Endothelial cell of umbilical vein (primary cell): ENCODE measurements at regions not wholly inside any gene's neighbourhood (a gene's known extent, or its start where the extent isn't known, plus 50 kb on each side); places are given as distances from the start of the nearest gene placed in this dataset.

ENCODE experiments used
- BruUV-seq: library from RNA; stranded (reverse); fragments of 400-500 nt; replicated peaks from 2 replicates; lab custom pipeline; 2021; lab: Mats Ljungman, UMichigan
- CTCF ChIA-PET: fragments of 300-600, 350-600 bp; sonication (Branson Sonifier 250); formaldehyde crosslinking; loops from one replicate; lab custom pipeline; 2021; ENCODE audit warnings: antibody characterized with exemption, inconsistent platforms; lab: Charles Lee
- POLR2A ChIA-PET: fragments of 300-600, 350-600 bp; sonication (Branson Sonifier 250); formaldehyde crosslinking; loops from one replicate; lab custom pipeline; 2021; ENCODE audit warnings: antibody characterized with exemption, inconsistent platforms; lab: Charles Lee
- DNase-seq: peaks from one replicate; pipeline ENCODE4 v3.0.0-alpha.2; 2011; ENCODE audit warnings: low read depth, low spot score
- FAIRE-seq: peaks from 2 replicates; lab custom pipeline; 2011; peaks lifted over from hg19 to GRCh38; lab: Jason Lieb, UNC
- H2AFZ ChIP-seq: 2 replicates; pipeline ENCODE4 v1.6.0; 2012; ENCODE audit warnings: low read depth, low read length, control low read depth, inconsistent platforms
- H3K27ac ChIP-seq: 2 replicates; pipeline ENCODE4 v1.5.1; 2011; ENCODE audit warnings: low read depth, mild to moderate bottlenecking, control low read depth, low read length, moderate library complexity; ENCODE audit not compliant: insufficient read depth
- H3K27me3 ChIP-seq, 2 experiments: 2 replicates each; pipeline versions ENCODE4 v1.6.0 to v1.6.1; 2011; ENCODE audit warnings: low read length in 2 of 2, mixed read lengths in 1 of 2; ENCODE audit not compliant: control insufficient read depth in 2 of 2, insufficient read depth in 2 of 2
- H3K36me3 ChIP-seq, 2 experiments: 2 replicates in 1 of 2; 3 replicates in 1 of 2; pipeline ENCODE4 v1.5.1; 2011; ENCODE audit warnings: low read length in 2 of 2, mild to moderate bottlenecking in 1 of 2, moderate library complexity in 1 of 2; ENCODE audit not compliant: control insufficient read depth in 2 of 2, insufficient read depth in 2 of 2; ENCODE audit errors: extremely low read depth in 1 of 2
- H3K4me1 ChIP-seq: 3 replicates; pipeline ENCODE4 v1.5.1; 2011; ENCODE audit warnings: mild to moderate bottlenecking, low read length; ENCODE audit not compliant: control insufficient read depth, insufficient read depth; ENCODE audit errors: extremely low read depth
- H3K4me2 ChIP-seq: 2 replicates; pipeline ENCODE4 v1.6.1; 2011; ENCODE audit warnings: low read length, control low read depth, mixed read lengths; ENCODE audit not compliant: insufficient read depth
- H3K4me3 ChIP-seq, 3 experiments: fragments of 200-600 bp in 1 of 3; sonication (generic), shearing (Covaris generic) in 1 of 3; replicated peaks in 1 of 3; 2 replicates each; pipeline ENCODE4 v1.5.1; 2011 to 2016; ENCODE audit warnings: control low read depth in 3 of 3, low read length in 3 of 3, mild to moderate bottlenecking in 2 of 3, inconsistent platforms in 1 of 3, low read depth in 1 of 3, moderate library complexity in 1 of 3; ENCODE audit not compliant: insufficient read depth in 1 of 3
- H3K79me2 ChIP-seq: 2 replicates; pipeline ENCODE4 v1.6.0; 2012; ENCODE audit warnings: low read length, inconsistent platforms; ENCODE audit not compliant: control insufficient read depth, insufficient read depth
- H3K9ac ChIP-seq: replicated peaks from 2 replicates; pipeline ENCODE3; 2011; ENCODE audit warnings: low read length, control low read depth; ENCODE audit not compliant: insufficient read depth; ENCODE audit errors: extremely low read depth
- H3K9me1 ChIP-seq: replicated peaks from 3 replicates; pipeline ENCODE4 v1.6.0; 2011; ENCODE audit warnings: mild to moderate bottlenecking, low read length; ENCODE audit not compliant: control insufficient read depth, insufficient read depth; ENCODE audit errors: extremely low read depth
- H3K9me3 ChIP-seq: replicated peaks from 2 replicates; pipeline ENCODE4 v1.5.1; 2012; ENCODE audit warnings: low read length, inconsistent platforms; ENCODE audit not compliant: control insufficient read depth, insufficient read depth
- H4K20me1 ChIP-seq: replicated peaks from 2 replicates; pipeline ENCODE3; 2011; ENCODE audit warnings: mild to moderate bottlenecking, low read length; ENCODE audit not compliant: control insufficient read depth, insufficient read depth; ENCODE audit errors: extremely low read depth
- EZH2 ChIP-seq: IDR thresholded peaks from 2 replicates; pipeline ENCODE4 v1.6.1; 2012; ENCODE audit warnings: borderline replicate concordance, low read depth, mild to moderate bottlenecking, moderate library complexity, low read length, inconsistent platforms; ENCODE audit not compliant: severe bottlenecking
- FOS ChIP-seq: IDR thresholded peaks from 2 replicates; pipeline ENCODE4 v1.6.1; 2011; ENCODE audit warnings: mild to moderate bottlenecking, low read length, moderate library complexity, borderline replicate concordance; ENCODE audit not compliant: insufficient read depth
- JUN ChIP-seq: IDR thresholded peaks from 2 replicates; pipeline ENCODE4 v1.6.1; 2011; ENCODE audit warnings: borderline replicate concordance, low read depth; ENCODE audit not compliant: insufficient read length, insufficient read depth
- MYC ChIP-seq: IDR thresholded peaks from one replicate; pipeline ENCODE4 v1.6.1; 2011; ENCODE audit warnings: mild to moderate bottlenecking, low read depth, low read length
- POLR2A ChIP-seq: IDR thresholded peaks from 2 replicates; pipeline ENCODE4 v1.6.1; 2012; ENCODE audit warnings: low read depth, mild to moderate bottlenecking, control low read depth, low read length
- POLR2AphosphoS5 ChIP-seq: IDR thresholded peaks from 2 replicates; pipeline ENCODE4 v1.6.1; 2012; ENCODE audit warnings: low read depth, mild to moderate bottlenecking, control low read depth, low read length, moderate library complexity; ENCODE audit not compliant: insufficient read depth
- dilution Hi-C: fragments of 300-500 bp; cut with MboI; formaldehyde crosslinking; loops from one replicate; pipeline ENCODE4 v1.15.0; 2019; ENCODE audit warnings: low sequenced_read_pairs; ENCODE audit not compliant: extremely low pct_ligation_motif_present
- intact Hi-C: fragments of 100-400 bp; cut with micrococcal nuclease; formaldehyde crosslinking; loops from one replicate; pipeline ENCODE4 v1.10.0; 2022
- TF ChIP-seq, protein P1 (sequence below): IDR thresholded peaks from 2 replicates; pipeline ENCODE4 v1.6.1; 2011; ENCODE audit not compliant: insufficient read depth, insufficient read length

DNA sequence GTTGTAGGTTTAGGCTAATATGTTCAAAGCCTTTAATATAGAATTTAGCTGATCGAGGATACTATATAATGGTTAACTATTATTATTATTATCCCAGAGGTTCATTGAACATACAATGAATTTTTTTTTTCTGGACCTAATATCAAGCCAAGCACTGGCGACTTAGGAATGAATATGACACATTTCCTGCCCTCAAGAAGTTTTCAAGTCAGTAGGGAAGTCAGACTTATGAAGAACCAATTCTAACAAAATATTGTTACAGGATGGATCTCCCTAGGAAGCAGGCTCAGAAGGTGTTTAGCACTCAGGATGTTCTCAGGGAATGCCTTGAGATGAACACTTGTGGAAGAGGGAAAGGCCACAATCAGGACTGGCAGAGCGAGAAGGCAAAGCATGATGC, 211.8 kb upstream of the FGGY start:
- POLR2A ChIA-PET: interaction anchor here (0.9 to 2.1 kb wide), 3 partner anchors 212 to 301 kb away, joined by 3 to 9 read pairs (median 3); partner anchors contain the start of genes FGGY and JUN
- TF ChIP-seq FOS (peak; percentile 62), POLR2A (no peak)
- Histone ChIP-seq H3K27me3 (no peaks in the 10 kb centered on the region), H3K27ac (peak overlapping the region; percentile 49), H3K4me3 (no peak overlapping the region), H4K20me1 (no peaks in the 10 kb centered on the region), H3K9ac (no peak overlapping the region), H3K9me1 (no peaks in the 10 kb centered on the region), H3K36me3 (no peaks in the 10 kb centered on the region), H2AFZ (peak overlapping the region; percentile 49), H3K79me2 (no peaks in the 10 kb centered on the region), H3K9me3 (no peaks in the 10 kb centered on the region), H3K4me1 (peaks cover 23% of the 10 kb centered on the region), H3K4me2 (peak overlapping the region; percentile 6)
- FAIRE-seq (no peak), DNase-seq (peak; percentile 28)
- BruUV-seq: no TSS peak
- CTCF ChIA-PET: interaction anchor here (1.1 to 3.3 kb wide), 5 partner anchors 9 to 674 kb away, joined by 3 to 19 read pairs (median 7); no protein-coding TSS in a partner anchor
- dilution Hi-C loops (no loop called here), intact Hi-C loops (no loop called here)

DNA sequence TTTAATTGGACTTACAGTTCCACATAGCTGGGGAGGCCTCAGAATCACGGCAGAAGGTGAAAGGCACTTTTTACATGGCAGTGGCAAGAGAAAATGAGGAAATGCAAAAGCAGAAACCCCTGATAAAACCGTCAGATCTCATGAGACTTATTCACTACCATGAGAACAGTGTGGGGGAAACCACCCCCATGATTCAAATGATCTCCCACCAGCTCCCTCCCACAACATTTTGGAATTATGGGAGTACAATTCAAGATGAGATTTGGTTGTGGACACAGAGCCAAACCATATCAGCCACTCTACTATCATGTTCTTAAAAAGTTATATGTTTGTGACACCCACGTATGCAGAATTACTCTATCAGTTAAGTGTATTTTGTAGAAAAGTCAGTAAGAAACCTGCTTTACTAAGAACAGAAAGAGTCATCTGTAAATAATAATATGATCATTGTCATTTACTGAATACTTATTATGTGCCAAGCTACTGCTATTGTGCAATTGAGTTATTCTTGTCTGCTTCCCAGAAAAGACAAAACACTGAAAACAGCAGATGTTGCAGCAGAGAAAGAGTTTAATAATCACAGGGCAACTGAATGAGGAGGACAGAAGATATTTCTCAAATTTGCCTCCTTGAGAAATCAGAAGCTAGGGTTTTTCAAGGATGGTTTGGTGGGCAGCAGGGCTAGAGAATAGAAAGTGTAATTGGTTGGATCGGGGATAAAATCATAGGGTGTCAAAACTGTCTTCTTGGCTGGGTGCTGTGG, 207.7 kb upstream of the FGGY start:
- FAIRE-seq: no peak
- no TSS peak for BruUV-seq

More for the DNA sequence above, 207.7 kb upstream of the FGGY start:
- CTCF ChIA-PET: no interaction called here
- intact Hi-C loops: no loop called here
- Histone ChIP-seq H3K4me2 (no peak overlapping the region), H3K36me3 (no peaks in the 10 kb centered on the region), H3K9me3 (no peaks in the 10 kb centered on the region), H3K4me1 (peaks cover 14% of the 10 kb centered on the region), H3K27me3 (no peaks in the 10 kb centered on the region), H2AFZ (no peak overlapping the region), H3K9ac (no peak overlapping the region), H3K79me2 (no peaks in the 10 kb centered on the region), H3K9me1 (no peaks in the 10 kb centered on the region), H3K4me3 (no peak overlapping the region), H3K27ac (no peak overlapping the region), H4K20me1 (no peaks in the 10 kb centered on the region)
- DNase-seq: no peak
- dilution Hi-C loops: no loop called here
- TF ChIP-seq POLR2A: no peak
- no peak for TF ChIP-seq MYC
- TF ChIP-seq POLR2AphosphoS5: no peak
- no peak for TF ChIP-seq JUN
- no peak for TF ChIP-seq EZH2
- TF ChIP-seq, protein P1, sequence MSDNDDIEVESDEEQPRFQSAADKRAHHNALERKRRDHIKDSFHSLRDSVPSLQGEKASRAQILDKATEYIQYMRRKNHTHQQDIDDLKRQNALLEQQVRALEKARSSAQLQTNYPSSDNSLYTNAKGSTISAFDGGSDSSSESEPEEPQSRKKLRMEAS: no peak
- POLR2A ChIA-PET: no interaction called here
